GM23248 (cell line): ENCODE measurements at regions not wholly inside any gene's neighbourhood (a gene's known extent, or its start where the extent isn't known, plus 50 kb on each side); places are given as distances from the start of the nearest gene placed in this dataset.

ENCODE experiments used
- DNase-seq: peaks from one replicate; pipeline ENCODE4 v3.0.0-alpha.2; 2015
- H2AFZ ChIP-seq: fragments of 200-600 bp; sonication (generic); 2 replicates; pipeline ENCODE4 v1.6.1; 2016; ENCODE audit warnings: antibody characterized with exemption
- H3F3A ChIP-seq: fragments of 200-600 bp; sonication (generic); 2 replicates; pipeline ENCODE4 v1.6.1; 2016; ENCODE audit warnings: mild to moderate bottlenecking, antibody characterized with exemption, mixed run types; ENCODE audit not compliant: insufficient read depth
- H3K27ac ChIP-seq: fragments of 200-600 bp; sonication (generic); 2 replicates; pipeline ENCODE4 v1.5.1; 2016; ENCODE audit warnings: mild to moderate bottlenecking
- H3K27me3 ChIP-seq: fragments of 200-600 bp; sonication (generic); replicated peaks from 2 replicates; pipeline ENCODE4 v1.6.1; 2016; ENCODE audit warnings: mild to moderate bottlenecking; ENCODE audit not compliant: insufficient read depth
- H3K36me3 ChIP-seq: fragments of 200-600 bp; sonication (generic); 2 replicates; pipeline ENCODE4 v1.6.1; 2016; ENCODE audit warnings: low read depth, mild to moderate bottlenecking
- H3K4me1 ChIP-seq: fragments of 200-600 bp; sonication (generic); 2 replicates; pipeline ENCODE4 v1.6.1; 2016; ENCODE audit warnings: mild to moderate bottlenecking; ENCODE audit not compliant: insufficient read depth
- H3K4me2 ChIP-seq: fragments of 200-600 bp; sonication (generic); one replicate; pipeline ENCODE4 v1.6.1; 2016; ENCODE audit warnings: mild to moderate bottlenecking; ENCODE audit not compliant: unreplicated experiment
- H3K4me3 ChIP-seq: fragments of 200-600 bp; sonication (generic); 2 replicates; pipeline ENCODE4 v1.5.1; 2016; ENCODE audit warnings: mild to moderate bottlenecking
- H3K79me2 ChIP-seq: fragments of 200-600 bp; sonication (generic); 2 replicates; pipeline ENCODE4 v1.6.1; 2016; ENCODE audit warnings: mild to moderate bottlenecking; ENCODE audit not compliant: insufficient read depth
- H3K9ac ChIP-seq: fragments of 200-600 bp; sonication (generic); 2 replicates; pipeline ENCODE4 v1.6.1; 2016; ENCODE audit warnings: mild to moderate bottlenecking
- H3K9me2 ChIP-seq: fragments of 200-600 bp; sonication (generic); 2 replicates; pipeline ENCODE4 v1.6.1; 2016; ENCODE audit warnings: mixed run types, mild to moderate bottlenecking, moderate library complexity; ENCODE audit not compliant: insufficient read depth
- H3K9me3 ChIP-seq: fragments of 200-600 bp; sonication (generic); one replicate; pipeline ENCODE4 v1.6.1; 2017; ENCODE audit warnings: low read depth
- H4K20me1 ChIP-seq: fragments of 200-600 bp; sonication (generic); 2 replicates; pipeline ENCODE4 v1.6.0; 2016; ENCODE audit not compliant: insufficient read depth
- EZH2 ChIP-seq: fragments of 200-600 bp; sonication (generic); IDR thresholded peaks from 2 replicates; pipeline ENCODE4 v1.6.1; 2018; ENCODE audit warnings: antibody characterized with exemption, mild to moderate bottlenecking; ENCODE audit not compliant: insufficient read depth, poor library complexity, severe bottlenecking
- EZH2phosphoT487 ChIP-seq: fragments of 200-600 bp; sonication (generic); IDR thresholded peaks from 2 replicates; pipeline ENCODE4 v1.6.1; 2018; ENCODE audit warnings: antibody characterized with exemption, moderate library complexity, mild to moderate bottlenecking, low read depth; ENCODE audit not compliant: insufficient read depth
- WGBS, 2 experiments: methylation state at CpG; one replicate each; pipeline ENCODE4 v1.1.6; 2015 to 2017; ENCODE audit warnings: low lambda C conversion rate in 2 of 2, low coverage in 1 of 2; ENCODE audit errors: missing lambda C conversion rate in 2 of 2; 5-methylcytosine and 5-hydroxymethylcytosine counted together
- in situ Hi-C: fragments of 300-500 bp; cut with MboI; formaldehyde crosslinking; loops from 2 replicates; pipeline ENCODE4 v1.15.0; 2020

DNA sequence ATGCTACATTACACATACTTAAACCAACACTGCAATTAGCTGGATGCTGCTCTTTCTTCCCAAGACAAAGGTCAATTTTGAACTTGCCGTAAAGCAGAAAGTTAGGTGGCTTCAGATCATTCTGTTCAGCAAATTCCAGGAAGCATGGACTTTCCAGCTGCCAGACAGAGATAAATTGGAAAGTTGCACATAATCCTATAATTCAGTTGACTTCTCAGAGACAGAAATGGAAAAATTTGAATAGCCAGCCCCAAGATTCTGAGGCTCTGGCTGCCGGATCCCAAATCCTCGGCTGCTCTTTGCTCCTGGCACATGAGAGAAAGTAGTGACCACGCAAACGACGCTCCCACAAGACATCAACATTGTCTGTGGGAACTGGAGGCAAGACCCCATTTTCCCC lies 105.0 kb upstream of the VIPR2 start:
- no peak for TF ChIP-seq EZH2
- no peak for TF ChIP-seq EZH2phosphoT487
- H2AFZ ChIP-seq = no peak overlapping the region
- WGBS, 2 experiments = 19 to 20% methylated on average over 6 of the region's 6 CpGs
- no peak overlapping the region for H3K4me3 ChIP-seq
- H3K9ac ChIP-seq = no peak overlapping the region
- no peaks in the 10 kb centered on the region for H4K20me1 ChIP-seq
- no peaks in the 10 kb centered on the region for H3K9me3 ChIP-seq
- H3K4me2 ChIP-seq = no peak overlapping the region
- no peak for DNase-seq
- no peaks in the 10 kb centered on the region for H3K79me2 ChIP-seq
- no peaks in the 10 kb centered on the region for H3K9me2 ChIP-seq
- H3F3A ChIP-seq = no peaks in the 10 kb centered on the region
- in situ Hi-C loops = no loop called here
- no peaks in the 10 kb centered on the region for H3K36me3 ChIP-seq
- H3K4me1 ChIP-seq = no peaks in the 10 kb centered on the region
- H3K27ac ChIP-seq = no peak overlapping the region
- no peaks in the 10 kb centered on the region for H3K27me3 ChIP-seq

DNA sequence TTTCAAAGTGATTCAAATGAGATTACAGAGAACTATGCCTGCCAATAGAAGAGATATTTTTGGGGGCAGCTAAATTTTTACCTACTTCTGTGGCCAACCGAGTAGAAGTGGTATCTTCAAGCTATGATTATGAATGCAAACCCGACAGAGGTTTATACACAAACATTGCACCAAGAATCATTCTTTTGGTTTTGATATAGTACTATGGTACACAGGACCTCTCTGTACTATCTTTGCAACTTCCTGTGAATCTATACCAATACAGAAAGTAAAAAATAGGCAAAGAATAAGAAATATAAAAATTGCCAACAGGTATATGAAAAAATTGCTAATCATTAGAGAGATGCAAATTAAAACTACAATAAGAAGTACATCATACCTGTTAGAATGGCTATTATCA lies 103.2 kb upstream of the VIPR2 start:
- in situ Hi-C loops = no loop called here
- Histone ChIP-seq H4K20me1 (no peaks in the 10 kb centered on the region), H3K4me1 (no peaks in the 10 kb centered on the region), H2AFZ (no peak overlapping the region), H3K9ac (no peak overlapping the region), H3K4me2 (no peak overlapping the region), H3K9me3 (no peaks in the 10 kb centered on the region), H3K27ac (no peak overlapping the region), H3K36me3 (no peaks in the 10 kb centered on the region), H3F3A (no peaks in the 10 kb centered on the region), H3K4me3 (no peak overlapping the region), H3K9me2 (no peaks in the 10 kb centered on the region), H3K79me2 (no peaks in the 10 kb centered on the region), H3K27me3 (no peaks in the 10 kb centered on the region)
- WGBS, 2 experiments = 0 to 4% methylated on average over 2 of the region's 2 CpGs
- DNase-seq = no peak
- TF ChIP-seq EZH2 = no peak
- TF ChIP-seq EZH2phosphoT487 = no peak

GRCh38 chr7:159246702-159247480 lies 102.2 kb upstream of the VIPR2 start:
- Histone ChIP-seq H3F3A (no peaks in the 10 kb centered on the region), H3K9me3 (no peaks in the 10 kb centered on the region), H3K9ac (no peak overlapping the region), H3K4me3 (no peak overlapping the region), H3K9me2 (no peaks in the 10 kb centered on the region), H2AFZ (no peak overlapping the region), H3K4me1 (no peaks in the 10 kb centered on the region), H3K36me3 (no peaks in the 10 kb centered on the region), H3K27ac (no peak overlapping the region), H4K20me1 (no peaks in the 10 kb centered on the region), H3K4me2 (no peak overlapping the region), H3K79me2 (no peaks in the 10 kb centered on the region), H3K27me3 (no peaks in the 10 kb centered on the region)
- WGBS, 2 experiments = 3 to 4% methylated on average over 2 of the region's 2 CpGs
- in situ Hi-C loops = no loop called here
- no peak for DNase-seq
- TF ChIP-seq EZH2 (no peak), EZH2phosphoT487 (no peak)

DNA sequence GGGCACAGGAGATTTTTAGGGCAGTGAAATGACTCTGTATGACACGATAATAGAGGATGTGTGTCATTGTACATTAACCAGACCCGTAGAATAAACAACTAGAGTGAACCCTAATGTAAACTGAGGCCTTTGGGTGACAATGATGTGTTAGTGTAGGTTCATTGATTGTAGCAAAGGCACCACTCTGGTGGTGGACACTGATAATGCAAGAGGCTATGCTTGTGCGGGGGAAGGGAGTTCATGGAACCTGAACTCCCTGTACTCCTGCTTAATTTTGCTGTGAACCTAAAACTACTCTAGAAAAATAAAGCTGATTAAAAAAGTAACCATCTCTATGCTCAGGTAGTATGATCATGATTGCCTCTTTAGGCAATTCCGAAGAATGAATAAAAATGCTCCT lies 96.3 kb upstream of the VIPR2 start:
- Histone ChIP-seq H3K9me3 (no peaks in the 10 kb centered on the region), H3F3A (no peaks in the 10 kb centered on the region), H3K4me2 (no peak overlapping the region), H3K4me1 (no peaks in the 10 kb centered on the region), H3K9me2 (no peaks in the 10 kb centered on the region), H3K9ac (no peak overlapping the region), H3K27me3 (no peaks in the 10 kb centered on the region), H3K36me3 (no peaks in the 10 kb centered on the region), H3K79me2 (no peaks in the 10 kb centered on the region), H4K20me1 (no peaks in the 10 kb centered on the region), H3K4me3 (no peak overlapping the region), H2AFZ (no peak overlapping the region), H3K27ac (no peak overlapping the region)
- 12 to 14% methylated on average over 4 of the region's 4 CpGs for WGBS, 2 experiments
- no peak for DNase-seq
- no peak for TF ChIP-seq EZH2
- no peak for TF ChIP-seq EZH2phosphoT487
- in situ Hi-C loops = no loop called here

- H3K27me3 ChIP-seq = no peaks in the 10 kb centered on the region
- no peaks in the 10 kb centered on the region for H3K9me2 ChIP-seq
- H3K79me2 ChIP-seq = no peaks in the 10 kb centered on the region
- H3K27ac ChIP-seq = no peak overlapping the region
- H3K36me3 ChIP-seq = no peaks in the 10 kb centered on the region
- H3F3A ChIP-seq = no peaks in the 10 kb centered on the region
- no peak overlapping the region for H3K4me2 ChIP-seq
- H3K9me3 ChIP-seq = no peaks in the 10 kb centered on the region
- no peak overlapping the region for H3K9ac ChIP-seq
- in situ Hi-C loops = no loop called here
- H2AFZ ChIP-seq = no peak overlapping the region
- DNase-seq = no peak
- H3K4me3 ChIP-seq = no peak overlapping the region
- no peaks in the 10 kb centered on the region for H4K20me1 ChIP-seq
- no peaks in the 10 kb centered on the region for H3K4me1 ChIP-seq
- TF ChIP-seq EZH2phosphoT487 = no peak
- no peak for TF ChIP-seq EZH2
These were observed 94.4 kb upstream of the VIPR2 start for GRCh38 chr7:159239028-159239427.
